DND-41 (cell line): ENCODE measurements at regions not wholly inside any gene's neighbourhood (a gene's known extent, or its start where the extent isn't known, plus 50 kb on each side); places are given as distances from the start of the nearest gene placed in this dataset.
"Not testable (repeated sequence)": the region's sequence is repeated elsewhere in the genome, so short reads cannot be mapped to it uniquely, and the experiment has no call there.

Source experiments
- ATAC-seq: fragments of 200-7000 bp; cut with Tn5 transposase; 3 replicates; pipeline ENCODE4 v1.9.1; 2021; ENCODE audit warnings: low read depth; ENCODE audit not compliant: insufficient read depth
- DNase-seq: peaks from one replicate; pipeline ENCODE4 v3.0.0-alpha.2; 2020
- H2AFZ ChIP-seq: 2 replicates; pipeline ENCODE4 v1.6.0; 2012; ENCODE audit warnings: low read depth, low read length
- H3K27ac ChIP-seq: 2 replicates; pipeline ENCODE4 v1.5.1; 2012; ENCODE audit warnings: low read length, inconsistent platforms
- H3K27me3 ChIP-seq: fragments of 200-600 bp; sonication (generic); 2 replicates; pipeline ENCODE4 v1.6.0; 2012; ENCODE audit warnings: low read length, mild to moderate bottlenecking, inconsistent platforms; ENCODE audit not compliant: insufficient read depth, poor library complexity
- H3K36me3 ChIP-seq: 2 replicates; pipeline ENCODE4 v1.5.1; 2012; ENCODE audit warnings: low read length, inconsistent platforms; ENCODE audit not compliant: insufficient read depth
- H3K4me1 ChIP-seq: 2 replicates; pipeline ENCODE4 v1.5.1; 2012; ENCODE audit warnings: mild to moderate bottlenecking, low read length; ENCODE audit not compliant: insufficient read depth
- H3K4me2 ChIP-seq: 2 replicates; pipeline ENCODE4 v1.6.0; 2012; ENCODE audit warnings: mild to moderate bottlenecking, moderate library complexity, low read length, inconsistent platforms; ENCODE audit not compliant: insufficient read depth
- H3K4me3 ChIP-seq, 2 experiments: fragments of 200-600 bp in 1 of 2; shearing (Covaris generic) in 1 of 2; 2 replicates each; pipeline ENCODE4 v1.5.1; 2012 to 2016; ENCODE audit warnings: inconsistent platforms in 2 of 2, low read length in 2 of 2, mild to moderate bottlenecking in 2 of 2, low read depth in 1 of 2, moderate library complexity in 1 of 2
- H3K79me2 ChIP-seq: 2 replicates; pipeline ENCODE4 v1.6.0; 2012; ENCODE audit warnings: low read length, inconsistent platforms; ENCODE audit not compliant: insufficient read depth
- H3K9ac ChIP-seq: 2 replicates; pipeline ENCODE4 v1.6.0; 2012; ENCODE audit warnings: low read depth, mild to moderate bottlenecking, inconsistent platforms, low read length, moderate library complexity
- H3K9me3 ChIP-seq: 2 replicates; pipeline ENCODE4 v1.5.1; 2012; ENCODE audit warnings: low read length, moderate library complexity, mild to moderate bottlenecking, inconsistent platforms; ENCODE audit not compliant: insufficient read depth, severe bottlenecking
- H4K20me1 ChIP-seq: 2 replicates; pipeline ENCODE4 v1.6.0; 2012; ENCODE audit warnings: low read length; ENCODE audit not compliant: insufficient read depth
- CTCF ChIP-seq: IDR thresholded peaks from 2 replicates; pipeline ENCODE4 v1.5.1; 2012; ENCODE audit warnings: borderline replicate concordance, low read length, moderate library complexity, mild to moderate bottlenecking; ENCODE audit not compliant: poor library complexity, severe bottlenecking; ENCODE audit errors: extremely low read depth
- EZH2 ChIP-seq: IDR thresholded peaks from 3 replicates; pipeline ENCODE4 v1.6.1; 2012; ENCODE audit warnings: borderline replicate concordance, low read depth, mild to moderate bottlenecking, moderate library complexity, low read length, inconsistent platforms; ENCODE audit not compliant: severe bottlenecking

GRCh38 chr9:71602652-71603051, 165.7 kb downstream of the CEMIP2 start:
- Histone ChIP-seq H2AFZ (0 out of 2 replicates have a peak overlapping the region, but pooled peaks have one; percentile 45), H4K20me1 (no peaks in the 10 kb centered on the region), H3K79me2 (no peaks in the 10 kb centered on the region), H3K36me3 (no peaks in the 10 kb centered on the region), H3K9ac (no peak overlapping the region), H3K27ac (no peak overlapping the region), H3K4me3 (no peak overlapping the region), H3K4me1 (no peaks in the 10 kb centered on the region), H3K27me3 (no peaks in the 10 kb centered on the region), H3K9me3 (no peaks in the 10 kb centered on the region), H3K4me2 (no peak overlapping the region)
- ATAC-seq (no peak), DNase-seq (no peak)
- TF ChIP-seq EZH2 (no peak), CTCF (no peak)

GRCh38 chr9:71595762-71596161, 172.6 kb downstream of the CEMIP2 start:
- not testable (repeated sequence) for H4K20me1 ChIP-seq, ATAC-seq, H3K9me3 ChIP-seq, DNase-seq, H3K4me3 ChIP-seq, H3K4me1 ChIP-seq, H3K4me2 ChIP-seq, H2AFZ ChIP-seq, H3K79me2 ChIP-seq, H3K27ac ChIP-seq, H3K36me3 ChIP-seq, H3K9ac ChIP-seq, H3K27me3 ChIP-seq

- no peak for TF ChIP-seq CTCF
- Histone ChIP-seq H3K4me2 (no peak overlapping the region), H3K27me3 (peaks cover 5% of the 10 kb centered on the region), H3K79me2 (no peaks in the 10 kb centered on the region), H3K27ac (no peak overlapping the region), H3K4me1 (no peaks in the 10 kb centered on the region), H3K4me3 (no peak overlapping the region), H3K9ac (no peak overlapping the region), H3K36me3 (no peaks in the 10 kb centered on the region), H4K20me1 (no peaks in the 10 kb centered on the region), H2AFZ (no peak overlapping the region), H3K9me3 (no peaks in the 10 kb centered on the region)
- ATAC-seq (no peak), DNase-seq (no peak)
These were observed 173.8 kb downstream of the CEMIP2 start for GRCh38 chr9:71594541-71594940.

GRCh38 chr9:71592400-71592799, 175.9 kb downstream of the CEMIP2 start:
- no peak overlapping the region for H3K9ac ChIP-seq
- H3K27me3 ChIP-seq = peaks cover 5% of the 10 kb centered on the region
- no peaks in the 10 kb centered on the region for H4K20me1 ChIP-seq
- no peak overlapping the region for H2AFZ ChIP-seq
- no peaks in the 10 kb centered on the region for H3K79me2 ChIP-seq
- DNase-seq (no peak), ATAC-seq (no peak)
- H3K36me3 ChIP-seq = no peaks in the 10 kb centered on the region
- H3K9me3 ChIP-seq = no peaks in the 10 kb centered on the region
- H3K27ac ChIP-seq = no peak overlapping the region
- no peak overlapping the region for H3K4me3 ChIP-seq
- no peak overlapping the region for H3K4me2 ChIP-seq
- TF ChIP-seq EZH2 (no peak), CTCF (no peak)
- H3K4me1 ChIP-seq = no peaks in the 10 kb centered on the region
